GM23338 (cell line): ENCODE measurements at regions not wholly inside any gene's neighbourhood (a gene's known extent, or its start where the extent isn't known, plus 50 kb on each side); places are given as distances from the start of the nearest gene placed in this dataset.

ENCODE experiments used
- ATAC-seq: fragments of 200-7000 bp; cut with Tn5 transposase; 3 replicates; pipeline ENCODE4 v1.9.1; 2020
- DNase-seq: peaks from one replicate; pipeline ENCODE4 v3.0.0-alpha.2; 2015; ENCODE audit warnings: low spot score
- H2AFZ ChIP-seq: fragments of 200-600 bp; sonication (generic); 2 replicates; pipeline ENCODE4 v1.8.0; 2016; ENCODE audit warnings: antibody characterized with exemption, mild to moderate bottlenecking, moderate library complexity
- H3F3A ChIP-seq: fragments of 200-600 bp; sonication (generic); replicated peaks from 2 replicates; pipeline ENCODE4 v1.8.0; 2017; ENCODE audit warnings: antibody characterized with exemption, mixed run types, low read depth
- H3K27ac ChIP-seq: fragments of 200-600 bp; sonication (generic); 2 replicates; pipeline ENCODE4 v1.6.1; 2016; ENCODE audit warnings: low read depth
- H3K27me3 ChIP-seq: fragments of 200-600 bp; sonication (generic); 2 replicates; pipeline ENCODE4 v1.8.0; 2016; ENCODE audit warnings: mild to moderate bottlenecking, mixed run types, moderate library complexity; ENCODE audit not compliant: insufficient read depth
- H3K36me3 ChIP-seq: fragments of 200-600 bp; sonication (generic); 2 replicates; pipeline ENCODE4 v1.8.0; 2016; ENCODE audit warnings: mild to moderate bottlenecking; ENCODE audit not compliant: insufficient read depth
- H3K4me1 ChIP-seq: fragments of 200-600 bp; sonication (generic); 2 replicates; pipeline ENCODE4 v1.8.0; 2016; ENCODE audit warnings: mild to moderate bottlenecking, moderate library complexity; ENCODE audit not compliant: insufficient read depth
- H3K4me2 ChIP-seq: fragments of 200-600 bp; sonication (generic); 2 replicates; pipeline ENCODE4 v1.7.1; 2017; ENCODE audit warnings: mixed run types
- H3K4me3 ChIP-seq: fragments of 200-600 bp; sonication (generic); 2 replicates; pipeline ENCODE4 v1.6.1; 2016; ENCODE audit warnings: mixed run types
- H3K79me2 ChIP-seq: fragments of 200-600 bp; sonication (generic); replicated peaks from 2 replicates; pipeline ENCODE4 v1.8.0; 2017; ENCODE audit warnings: mild to moderate bottlenecking; ENCODE audit not compliant: insufficient read depth
- H3K9me2 ChIP-seq: fragments of 200-600 bp; sonication (generic); 2 replicates; pipeline ENCODE4 v1.8.0; 2017; ENCODE audit not compliant: insufficient read depth
- H4K20me1 ChIP-seq: fragments of 200-600 bp; sonication (generic); replicated peaks from 2 replicates; pipeline ENCODE4 v1.8.0; 2017; ENCODE audit warnings: mild to moderate bottlenecking; ENCODE audit not compliant: insufficient read depth
- H3K27ac Mint-ChIP-seq: 2 replicates; pipeline ENCODE4 v1.8.0; 2020; ENCODE audit warnings: inconsistent platforms, mild to moderate bottlenecking, moderate library complexity, mixed read lengths
- H3K27me3 Mint-ChIP-seq: 3 replicates; pipeline ENCODE4 v1.8.0; 2022; ENCODE audit warnings: low read depth, mild to moderate bottlenecking, moderate library complexity, mixed read lengths, inconsistent platforms; ENCODE audit not compliant: insufficient read depth, poor library complexity
- H3K36me3 Mint-ChIP-seq: 3 replicates; pipeline ENCODE4 v1.8.0; 2021; ENCODE audit warnings: low read depth, mild to moderate bottlenecking, inconsistent platforms, moderate library complexity, mixed read lengths
- H3K4me1 Mint-ChIP-seq: 3 replicates; pipeline ENCODE4 v1.8.0; 2020; ENCODE audit warnings: mild to moderate bottlenecking, inconsistent platforms, mixed read lengths
- H3K4me3 Mint-ChIP-seq: 3 replicates; pipeline ENCODE4 v1.8.0; 2021; ENCODE audit warnings: moderate library complexity, mild to moderate bottlenecking, inconsistent platforms, mixed read lengths
- H3K9me3 Mint-ChIP-seq: 3 replicates; pipeline ENCODE4 v1.8.0; 2020; ENCODE audit warnings: moderate library complexity, mild to moderate bottlenecking, inconsistent platforms, mixed read lengths
- CREB1 ChIP-seq: fragments of 250-450 bp; sonication (Bioruptor Pico); IDR thresholded peaks from 2 replicates; pipeline ENCODE4 v1.5.0; 2020; ENCODE audit warnings: low read depth, mild to moderate bottlenecking, moderate library complexity
- EZH2 ChIP-seq: fragments of 200-600 bp; sonication (generic); IDR thresholded peaks from one replicate; pipeline ENCODE4 v1.8.0; 2017; ENCODE audit warnings: antibody characterized with exemption, mild to moderate bottlenecking, low read depth; ENCODE audit not compliant: unreplicated experiment
- EZH2phosphoT487 ChIP-seq: fragments of 200-600 bp; sonication (generic); IDR thresholded peaks from one replicate; pipeline ENCODE4 v1.8.1; 2018; ENCODE audit warnings: antibody characterized with exemption; ENCODE audit not compliant: unreplicated experiment
- JUNB ChIP-seq: IDR thresholded peaks from one replicate; pipeline ENCODE4 v1.6.1; 2016; ENCODE audit warnings: antibody characterized with exemption; ENCODE audit not compliant: unreplicated experiment
- NANOG ChIP-seq: IDR thresholded peaks from 2 replicates; pipeline ENCODE4 v1.6.1; 2016; ENCODE audit warnings: antibody characterized with exemption, borderline replicate concordance
- POLR2AphosphoS5 ChIP-seq: IDR thresholded peaks from 2 replicates; pipeline ENCODE4 v1.6.1; 2016; ENCODE audit warnings: antibody characterized with exemption, low read depth
- STAT1 ChIP-seq: IDR thresholded peaks from one replicate; pipeline ENCODE4 v1.6.1; 2016; ENCODE audit warnings: antibody characterized with exemption; ENCODE audit not compliant: unreplicated experiment
- ZNF114 ChIP-seq: fragments of 250-450 bp; sonication (Bioruptor Pico); IDR thresholded peaks from 2 replicates; pipeline ENCODE4 v1.5.0; 2020; ENCODE audit warnings: mild to moderate bottlenecking, moderate library complexity
- ZNF331 ChIP-seq: fragments of 250-450 bp; sonication (Bioruptor Pico); IDR thresholded peaks from 2 replicates; pipeline ENCODE4 v1.5.0; 2020; ENCODE audit warnings: low read depth, mild to moderate bottlenecking, moderate library complexity
- TF ChIP-seq, protein P1 (sequence below): IDR thresholded peaks from one replicate; pipeline ENCODE4 v1.6.1; 2018; ENCODE audit warnings: antibody characterized with exemption; ENCODE audit not compliant: unreplicated experiment
- TF ChIP-seq, protein P2 (sequence below), 2 experiments: fragments of 200-600 bp in 1 of 2; sonication (generic) in 1 of 2; conservative IDR thresholded peaks; 2 replicates each; pipeline versions ENCODE4 v1.5.1 to v1.6.1; 2016 to 2017; ENCODE audit warnings: antibody characterized with exemption in 2 of 2, low read depth in 2 of 2, mild to moderate bottlenecking in 2 of 2, moderate library complexity in 1 of 2
- TF ChIP-seq, protein P3 (sequence below): fragments of 250-450 bp; sonication (Bioruptor Pico); IDR thresholded peaks from 2 replicates; pipeline ENCODE4 v1.5.0; 2020; ENCODE audit warnings: mild to moderate bottlenecking, moderate library complexity
- TF ChIP-seq, protein P4 (sequence below): IDR thresholded peaks from 2 replicates; pipeline ENCODE4 v1.6.1; 2016; ENCODE audit warnings: antibody characterized with exemption

DNA sequence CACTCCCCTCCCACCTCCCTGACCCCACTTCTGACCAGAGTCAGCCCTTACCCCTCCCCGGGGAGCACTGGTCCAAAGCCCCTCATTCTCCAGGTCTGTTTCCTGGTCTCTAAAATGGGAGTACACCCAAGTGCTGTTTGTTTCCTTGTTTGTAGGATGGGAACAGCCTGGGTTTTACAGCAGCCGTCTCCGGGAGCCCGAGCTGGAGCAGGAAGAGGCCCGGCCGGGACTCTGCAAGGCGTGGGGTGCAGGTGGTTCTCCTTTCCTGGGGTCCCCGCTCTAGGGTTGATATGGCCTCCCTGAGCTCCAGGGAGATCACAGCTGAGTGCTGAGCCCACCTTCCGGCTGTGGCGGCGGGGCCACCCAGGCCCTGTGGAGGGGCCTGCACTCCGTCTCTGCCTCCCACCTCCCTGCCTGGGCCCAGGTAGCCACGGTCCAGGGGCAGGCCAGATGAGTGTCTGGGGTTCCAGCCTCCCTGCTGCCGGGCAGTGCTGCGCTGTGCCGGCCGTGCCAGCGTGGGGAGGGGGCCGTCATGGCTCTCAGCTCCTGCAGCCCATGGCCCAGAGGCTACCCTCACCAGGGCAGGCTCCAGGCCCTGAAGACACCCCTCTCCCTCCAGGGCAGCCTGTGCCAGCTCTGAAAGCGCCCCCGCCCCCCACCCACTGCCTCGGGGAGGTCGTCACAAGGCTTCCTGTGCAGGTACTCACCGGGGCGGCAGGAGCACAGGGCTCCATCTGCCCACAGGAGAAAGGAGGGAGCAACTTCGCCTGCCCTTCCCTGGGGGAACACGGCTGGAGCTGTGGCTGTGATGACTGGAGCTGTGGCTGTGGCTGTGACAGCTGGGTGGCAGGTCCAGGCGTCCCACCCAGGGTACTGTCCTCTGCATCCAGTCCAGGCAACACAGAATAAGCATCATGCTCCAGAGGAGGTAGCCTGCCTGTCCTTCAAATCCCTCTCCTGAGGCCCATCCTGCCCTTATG lies 98.8 kb downstream of the ADRA2C start:
- H2AFZ ChIP-seq: no peak overlapping the region
- ATAC-seq (no peak), DNase-seq (no peak)
- no peak overlapping the region for H3K4me3 ChIP-seq
- H3K36me3 ChIP-seq: no peaks in the 10 kb centered on the region
- H3K4me1 ChIP-seq: peaks cover 20% of the 10 kb centered on the region
- no peaks in the 10 kb centered on the region for H3K27me3 ChIP-seq
- H3K4me2 ChIP-seq: no peak overlapping the region
- H3K79me2 ChIP-seq: no peaks in the 10 kb centered on the region; the same call in 1 of the 2 replicates
- TF ChIP-seq POLR2AphosphoS5 (no peak), JUNB (no peak), NANOG (no peak), ZNF114 (CRISPR knock-in tag) (no peak), CREB1 (CRISPR knock-in tag) (no peak), ZNF331 (CRISPR knock-in tag) (no peak), EZH2 (no peak), STAT1 (no peak), EZH2phosphoT487 (no peak)
- TF ChIP-seq, protein P1, sequence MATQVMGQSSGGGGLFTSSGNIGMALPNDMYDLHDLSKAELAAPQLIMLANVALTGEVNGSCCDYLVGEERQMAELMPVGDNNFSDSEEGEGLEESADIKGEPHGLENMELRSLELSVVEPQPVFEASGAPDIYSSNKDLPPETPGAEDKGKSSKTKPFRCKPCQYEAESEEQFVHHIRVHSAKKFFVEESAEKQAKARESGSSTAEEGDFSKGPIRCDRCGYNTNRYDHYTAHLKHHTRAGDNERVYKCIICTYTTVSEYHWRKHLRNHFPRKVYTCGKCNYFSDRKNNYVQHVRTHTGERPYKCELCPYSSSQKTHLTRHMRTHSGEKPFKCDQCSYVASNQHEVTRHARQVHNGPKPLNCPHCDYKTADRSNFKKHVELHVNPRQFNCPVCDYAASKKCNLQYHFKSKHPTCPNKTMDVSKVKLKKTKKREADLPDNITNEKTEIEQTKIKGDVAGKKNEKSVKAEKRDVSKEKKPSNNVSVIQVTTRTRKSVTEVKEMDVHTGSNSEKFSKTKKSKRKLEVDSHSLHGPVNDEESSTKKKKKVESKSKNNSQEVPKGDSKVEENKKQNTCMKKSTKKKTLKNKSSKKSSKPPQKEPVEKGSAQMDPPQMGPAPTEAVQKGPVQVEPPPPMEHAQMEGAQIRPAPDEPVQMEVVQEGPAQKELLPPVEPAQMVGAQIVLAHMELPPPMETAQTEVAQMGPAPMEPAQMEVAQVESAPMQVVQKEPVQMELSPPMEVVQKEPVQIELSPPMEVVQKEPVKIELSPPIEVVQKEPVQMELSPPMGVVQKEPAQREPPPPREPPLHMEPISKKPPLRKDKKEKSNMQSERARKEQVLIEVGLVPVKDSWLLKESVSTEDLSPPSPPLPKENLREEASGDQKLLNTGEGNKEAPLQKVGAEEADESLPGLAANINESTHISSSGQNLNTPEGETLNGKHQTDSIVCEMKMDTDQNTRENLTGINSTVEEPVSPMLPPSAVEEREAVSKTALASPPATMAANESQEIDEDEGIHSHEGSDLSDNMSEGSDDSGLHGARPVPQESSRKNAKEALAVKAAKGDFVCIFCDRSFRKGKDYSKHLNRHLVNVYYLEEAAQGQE: no peak
- TF ChIP-seq, protein P2, sequence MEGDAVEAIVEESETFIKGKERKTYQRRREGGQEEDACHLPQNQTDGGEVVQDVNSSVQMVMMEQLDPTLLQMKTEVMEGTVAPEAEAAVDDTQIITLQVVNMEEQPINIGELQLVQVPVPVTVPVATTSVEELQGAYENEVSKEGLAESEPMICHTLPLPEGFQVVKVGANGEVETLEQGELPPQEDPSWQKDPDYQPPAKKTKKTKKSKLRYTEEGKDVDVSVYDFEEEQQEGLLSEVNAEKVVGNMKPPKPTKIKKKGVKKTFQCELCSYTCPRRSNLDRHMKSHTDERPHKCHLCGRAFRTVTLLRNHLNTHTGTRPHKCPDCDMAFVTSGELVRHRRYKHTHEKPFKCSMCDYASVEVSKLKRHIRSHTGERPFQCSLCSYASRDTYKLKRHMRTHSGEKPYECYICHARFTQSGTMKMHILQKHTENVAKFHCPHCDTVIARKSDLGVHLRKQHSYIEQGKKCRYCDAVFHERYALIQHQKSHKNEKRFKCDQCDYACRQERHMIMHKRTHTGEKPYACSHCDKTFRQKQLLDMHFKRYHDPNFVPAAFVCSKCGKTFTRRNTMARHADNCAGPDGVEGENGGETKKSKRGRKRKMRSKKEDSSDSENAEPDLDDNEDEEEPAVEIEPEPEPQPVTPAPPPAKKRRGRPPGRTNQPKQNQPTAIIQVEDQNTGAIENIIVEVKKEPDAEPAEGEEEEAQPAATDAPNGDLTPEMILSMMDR (conservative IDR thresholded peaks at IDR 0.05; ENCODE audit: low read depth in 2 of 2): no peak
- TF ChIP-seq, protein P3, sequence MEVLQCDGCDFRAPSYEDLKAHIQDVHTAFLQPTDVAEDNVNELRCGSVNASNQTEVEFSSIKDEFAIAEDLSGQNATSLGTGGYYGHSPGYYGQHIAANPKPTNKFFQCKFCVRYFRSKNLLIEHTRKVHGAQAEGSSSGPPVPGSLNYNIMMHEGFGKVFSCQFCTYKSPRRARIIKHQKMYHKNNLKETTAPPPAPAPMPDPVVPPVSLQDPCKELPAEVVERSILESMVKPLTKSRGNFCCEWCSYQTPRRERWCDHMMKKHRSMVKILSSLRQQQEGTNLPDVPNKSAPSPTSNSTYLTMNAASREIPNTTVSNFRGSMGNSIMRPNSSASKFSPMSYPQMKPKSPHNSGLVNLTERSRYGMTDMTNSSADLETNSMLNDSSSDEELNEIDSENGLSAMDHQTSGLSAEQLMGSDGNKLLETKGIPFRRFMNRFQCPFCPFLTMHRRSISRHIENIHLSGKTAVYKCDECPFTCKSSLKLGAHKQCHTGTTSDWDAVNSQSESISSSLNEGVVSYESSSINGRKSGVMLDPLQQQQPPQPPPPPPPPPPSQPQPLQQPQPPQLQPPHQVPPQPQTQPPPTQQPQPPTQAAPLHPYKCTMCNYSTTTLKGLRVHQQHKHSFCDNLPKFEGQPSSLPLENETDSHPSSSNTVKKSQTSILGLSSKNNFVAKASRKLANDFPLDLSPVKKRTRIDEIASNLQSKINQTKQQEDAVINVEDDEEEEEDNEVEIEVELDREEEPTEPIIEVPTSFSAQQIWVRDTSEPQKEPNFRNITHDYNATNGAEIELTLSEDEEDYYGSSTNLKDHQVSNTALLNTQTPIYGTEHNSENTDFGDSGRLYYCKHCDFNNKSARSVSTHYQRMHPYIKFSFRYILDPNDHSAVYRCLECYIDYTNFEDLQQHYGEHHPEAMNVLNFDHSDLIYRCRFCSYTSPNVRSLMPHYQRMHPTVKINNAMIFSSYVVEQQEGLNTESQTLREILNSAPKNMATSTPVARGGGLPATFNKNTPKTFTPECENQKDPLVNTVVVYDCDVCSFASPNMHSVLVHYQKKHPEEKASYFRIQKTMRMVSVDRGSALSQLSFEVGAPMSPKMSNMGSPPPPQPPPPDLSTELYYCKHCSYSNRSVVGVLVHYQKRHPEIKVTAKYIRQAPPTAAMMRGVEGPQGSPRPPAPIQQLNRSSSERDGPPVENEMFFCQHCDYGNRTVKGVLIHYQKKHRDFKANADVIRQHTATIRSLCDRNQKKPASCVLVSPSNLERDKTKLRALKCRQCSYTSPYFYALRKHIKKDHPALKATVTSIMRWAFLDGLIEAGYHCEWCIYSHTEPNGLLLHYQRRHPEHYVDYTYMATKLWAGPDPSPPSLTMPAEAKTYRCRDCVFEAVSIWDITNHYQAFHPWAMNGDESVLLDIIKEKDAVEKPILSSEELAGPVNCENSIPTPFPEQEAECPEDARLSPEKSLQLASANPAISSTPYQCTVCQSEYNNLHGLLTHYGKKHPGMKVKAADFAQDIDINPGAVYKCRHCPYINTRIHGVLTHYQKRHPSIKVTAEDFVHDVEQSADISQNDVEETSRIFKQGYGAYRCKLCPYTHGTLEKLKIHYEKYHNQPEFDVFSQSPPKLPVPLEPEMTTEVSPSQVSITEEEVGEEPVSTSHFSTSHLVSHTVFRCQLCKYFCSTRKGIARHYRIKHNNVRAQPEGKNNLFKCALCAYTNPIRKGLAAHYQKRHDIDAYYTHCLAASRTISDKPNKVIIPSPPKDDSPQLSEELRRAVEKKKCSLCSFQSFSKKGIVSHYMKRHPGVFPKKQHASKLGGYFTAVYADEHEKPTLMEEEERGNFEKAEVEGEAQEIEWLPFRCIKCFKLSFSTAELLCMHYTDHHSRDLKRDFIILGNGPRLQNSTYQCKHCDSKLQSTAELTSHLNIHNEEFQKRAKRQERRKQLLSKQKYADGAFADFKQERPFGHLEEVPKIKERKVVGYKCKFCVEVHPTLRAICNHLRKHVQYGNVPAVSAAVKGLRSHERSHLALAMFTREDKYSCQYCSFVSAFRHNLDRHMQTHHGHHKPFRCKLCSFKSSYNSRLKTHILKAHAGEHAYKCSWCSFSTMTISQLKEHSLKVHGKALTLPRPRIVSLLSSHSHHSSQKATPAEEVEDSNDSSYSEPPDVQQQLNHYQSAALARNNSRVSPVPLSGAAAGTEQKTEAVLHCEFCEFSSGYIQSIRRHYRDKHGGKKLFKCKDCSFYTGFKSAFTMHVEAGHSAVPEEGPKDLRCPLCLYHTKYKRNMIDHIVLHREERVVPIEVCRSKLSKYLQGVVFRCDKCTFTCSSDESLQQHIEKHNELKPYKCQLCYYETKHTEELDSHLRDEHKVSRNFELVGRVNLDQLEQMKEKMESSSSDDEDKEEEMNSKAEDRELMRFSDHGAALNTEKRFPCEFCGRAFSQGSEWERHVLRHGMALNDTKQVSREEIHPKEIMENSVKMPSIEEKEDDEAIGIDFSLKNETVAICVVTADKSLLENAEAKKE (CRISPR knock-in tag): no peak
- TF ChIP-seq, protein P4, sequence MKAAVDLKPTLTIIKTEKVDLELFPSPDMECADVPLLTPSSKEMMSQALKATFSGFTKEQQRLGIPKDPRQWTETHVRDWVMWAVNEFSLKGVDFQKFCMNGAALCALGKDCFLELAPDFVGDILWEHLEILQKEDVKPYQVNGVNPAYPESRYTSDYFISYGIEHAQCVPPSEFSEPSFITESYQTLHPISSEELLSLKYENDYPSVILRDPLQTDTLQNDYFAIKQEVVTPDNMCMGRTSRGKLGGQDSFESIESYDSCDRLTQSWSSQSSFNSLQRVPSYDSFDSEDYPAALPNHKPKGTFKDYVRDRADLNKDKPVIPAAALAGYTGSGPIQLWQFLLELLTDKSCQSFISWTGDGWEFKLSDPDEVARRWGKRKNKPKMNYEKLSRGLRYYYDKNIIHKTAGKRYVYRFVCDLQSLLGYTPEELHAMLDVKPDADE: no peak
- H3K36me3 Mint-ChIP-seq: peaks cover 6% of the 10 kb centered on the region; the same call in 1 of the 3 replicates
- H3K9me2 ChIP-seq: no peaks in the 10 kb centered on the region
- H4K20me1 ChIP-seq: no peaks in the 10 kb centered on the region
- H3K9me3 Mint-ChIP-seq: peaks cover 15% of the 10 kb centered on the region
- no peak overlapping the region for H3K4me3 Mint-ChIP-seq
- peaks cover 12% of the 10 kb centered on the region for H3K27me3 Mint-ChIP-seq
- peaks cover 13% of the 10 kb centered on the region for H3K4me1 Mint-ChIP-seq
- H3K27ac Mint-ChIP-seq: no peak overlapping the region
- H3F3A ChIP-seq: 0 out of 2 replicates have a peak, but pooled peaks cover 5% of the 10 kb centered on the region
- H3K27ac ChIP-seq: no peak overlapping the region
